ENCODE measurements at regions not wholly inside any gene's neighbourhood (a gene's known extent, or its start where the extent isn't known, plus 50 kb on each side); places are given as distances from the start of the nearest gene placed in this dataset.

DNA sequence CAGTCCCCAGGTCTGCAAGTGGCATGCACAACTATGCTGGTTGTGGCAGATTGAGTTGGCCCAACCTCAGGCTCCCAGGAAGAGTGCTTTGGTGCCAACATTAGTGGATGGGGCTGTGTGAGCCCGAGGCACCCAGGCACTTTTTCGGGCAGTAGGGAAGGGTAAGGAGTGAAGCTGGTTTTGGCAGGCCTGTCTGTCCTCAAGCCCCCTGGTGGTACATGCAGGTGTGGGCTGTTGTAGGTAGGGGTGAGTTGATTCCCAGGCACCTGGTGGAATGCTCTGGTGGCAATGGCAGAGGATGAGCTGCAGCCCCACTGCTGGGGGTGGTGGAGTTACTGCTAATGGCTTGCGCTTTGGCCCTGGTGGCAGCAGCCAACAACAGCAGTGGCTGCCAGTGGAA, 723.7 kb upstream of the SLITRK1 start:
- H3K79me2 ChIP-seq (ENCODE audit: insufficient read depth, low read depth, low read length): no peaks in the 10 kb centered on the region

DNA sequence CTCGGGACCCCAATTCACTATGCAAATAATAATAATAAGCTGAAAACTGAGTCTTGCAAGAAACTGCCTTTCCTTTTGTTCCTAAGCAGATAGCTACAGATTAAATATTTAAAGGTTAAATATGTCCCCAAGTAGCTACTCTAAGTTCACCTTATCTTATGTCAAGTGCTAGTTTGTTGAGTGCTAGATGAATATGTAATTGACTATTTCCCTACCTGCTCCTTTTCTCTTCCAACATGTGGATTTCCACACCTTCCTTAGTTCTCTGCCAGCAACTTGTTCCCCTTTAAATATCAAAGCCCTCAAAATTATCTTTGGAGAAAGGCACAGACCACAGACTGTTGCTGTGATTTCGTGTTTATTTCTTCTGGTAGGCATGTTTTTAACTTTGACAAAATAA, 709.2 kb upstream of the SLITRK1 start:
- ChIA-PET POLR2A (interaction anchor here (0.7 to 1.5 kb wide), 2 partner anchors 25 kb away, joined by 3 to 5 read pairs; no protein-coding TSS in a partner anchor), CTCF (ENCODE audit: unreplicated experiment) (no interaction called here)
- no peaks in the 10 kb centered on the region for H4K20me1 ChIP-seq (ENCODE audit: insufficient read depth, low read length)
- H3K4me1 ChIP-seq (ENCODE audit: insufficient read depth, low read length, poor library complexity, severe bottlenecking): no peaks in the 10 kb centered on the region
- TF ChIP-seq EZH2phosphoT487 (IDR thresholded peaks at IDR 0.05; ENCODE audit: borderline replicate concordance, low read depth, low read length): no peak
- TF ChIP-seq, protein P1, sequence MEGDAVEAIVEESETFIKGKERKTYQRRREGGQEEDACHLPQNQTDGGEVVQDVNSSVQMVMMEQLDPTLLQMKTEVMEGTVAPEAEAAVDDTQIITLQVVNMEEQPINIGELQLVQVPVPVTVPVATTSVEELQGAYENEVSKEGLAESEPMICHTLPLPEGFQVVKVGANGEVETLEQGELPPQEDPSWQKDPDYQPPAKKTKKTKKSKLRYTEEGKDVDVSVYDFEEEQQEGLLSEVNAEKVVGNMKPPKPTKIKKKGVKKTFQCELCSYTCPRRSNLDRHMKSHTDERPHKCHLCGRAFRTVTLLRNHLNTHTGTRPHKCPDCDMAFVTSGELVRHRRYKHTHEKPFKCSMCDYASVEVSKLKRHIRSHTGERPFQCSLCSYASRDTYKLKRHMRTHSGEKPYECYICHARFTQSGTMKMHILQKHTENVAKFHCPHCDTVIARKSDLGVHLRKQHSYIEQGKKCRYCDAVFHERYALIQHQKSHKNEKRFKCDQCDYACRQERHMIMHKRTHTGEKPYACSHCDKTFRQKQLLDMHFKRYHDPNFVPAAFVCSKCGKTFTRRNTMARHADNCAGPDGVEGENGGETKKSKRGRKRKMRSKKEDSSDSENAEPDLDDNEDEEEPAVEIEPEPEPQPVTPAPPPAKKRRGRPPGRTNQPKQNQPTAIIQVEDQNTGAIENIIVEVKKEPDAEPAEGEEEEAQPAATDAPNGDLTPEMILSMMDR (conservative IDR thresholded peaks at IDR 0.05; ENCODE audit: low read length): no peak
- no peaks in the 10 kb centered on the region for H3K36me3 ChIP-seq (ENCODE audit: insufficient read depth, low read length)
- no peak overlapping the region for H3K4me3 ChIP-seq (ENCODE audit: low read depth, low read length, poor library complexity, severe bottlenecking)
- no peak overlapping the region for H2AFZ ChIP-seq (ENCODE audit: low read length)
- intact Hi-C loops (cut with micrococcal nuclease; ENCODE audit: unreplicated experiment): no loop called here
- no peak overlapping the region for H3K27ac ChIP-seq (ENCODE audit: low read depth, low read length, poor library complexity, severe bottlenecking)
- BruUV-seq (replicated peaks): no TSS peak
- no peaks in the 10 kb centered on the region for H3K79me2 ChIP-seq (ENCODE audit: insufficient read depth, low read depth, low read length)
- no peak overlapping the region for H3K4me2 ChIP-seq (ENCODE audit: low read length)
- H3K9me2 ChIP-seq (ENCODE audit: insufficient read depth, low read length): no peaks in the 10 kb centered on the region
- H3K9me3 ChIP-seq (ENCODE audit: low read length): no peaks in the 10 kb centered on the region
- DNase-seq (ENCODE audit: low spot score): no peak

More for the DNA sequence above, 723.7 kb upstream of the SLITRK1 start:
- Histone ChIP-seq H3K36me3 (ENCODE audit: insufficient read depth, low read length) (no peaks in the 10 kb centered on the region), H3K4me1 (ENCODE audit: insufficient read depth, low read length, poor library complexity, severe bottlenecking) (no peaks in the 10 kb centered on the region), H3K4me2 (ENCODE audit: low read length) (no peak overlapping the region), H2AFZ (ENCODE audit: low read length) (no peak overlapping the region), H3K4me3 (ENCODE audit: low read depth, low read length, poor library complexity, severe bottlenecking) (no peak overlapping the region), H3K27ac (ENCODE audit: low read depth, low read length, poor library complexity, severe bottlenecking) (no peak overlapping the region), H4K20me1 (ENCODE audit: insufficient read depth, low read length) (no peaks in the 10 kb centered on the region), H3K9me3 (ENCODE audit: low read length) (no peaks in the 10 kb centered on the region), H3K9me2 (ENCODE audit: insufficient read depth, low read length) (no peaks in the 10 kb centered on the region)
- intact Hi-C loops (cut with micrococcal nuclease; ENCODE audit: unreplicated experiment): no loop called here
- TF ChIP-seq EZH2phosphoT487 (IDR thresholded peaks at IDR 0.05; ENCODE audit: borderline replicate concordance, low read depth, low read length): no peak
- TF ChIP-seq, protein P1 (conservative IDR thresholded peaks at IDR 0.05; ENCODE audit: low read length): no peak
- CTCF ChIA-PET (ENCODE audit: unreplicated experiment): interaction anchor here (0.7 kb wide), 1 partner anchor 10 kb away, joined by 3 read pairs; no protein-coding TSS in a partner anchor
- POLR2A ChIA-PET: interaction anchor here (0.6 kb wide), 1 partner anchor 82 kb away, joined by 3 read pairs; no protein-coding TSS in a partner anchor
- no TSS peak for BruUV-seq (replicated peaks)
- no peak for DNase-seq (ENCODE audit: low spot score)

DNA sequence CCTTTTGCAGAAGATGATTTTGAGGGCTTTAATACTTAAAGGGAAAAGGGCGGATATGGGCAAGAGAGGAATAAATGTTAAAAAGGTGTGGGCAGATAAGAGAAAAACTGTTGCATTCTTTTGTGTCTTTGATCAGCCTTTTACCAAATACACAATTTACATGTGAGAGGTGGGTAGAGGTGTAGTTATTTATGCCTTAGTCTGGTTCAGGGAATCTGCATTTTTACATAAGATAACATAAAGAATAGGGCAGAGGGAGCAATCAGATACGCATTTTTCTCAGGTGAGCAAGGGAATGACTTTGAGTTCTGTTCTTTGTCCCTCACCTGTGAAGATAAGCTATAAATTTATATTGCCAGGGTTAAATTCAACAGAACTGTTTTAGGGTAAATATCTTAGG, 708.4 kb upstream of the SLITRK1 start:
- Histone ChIP-seq H3K4me2 (ENCODE audit: low read length) (no peak overlapping the region), H2AFZ (ENCODE audit: low read length) (no peak overlapping the region), H3K79me2 (ENCODE audit: insufficient read depth, low read depth, low read length) (no peaks in the 10 kb centered on the region), H4K20me1 (ENCODE audit: insufficient read depth, low read length) (no peaks in the 10 kb centered on the region), H3K36me3 (ENCODE audit: insufficient read depth, low read length) (no peaks in the 10 kb centered on the region), H3K27ac (ENCODE audit: low read depth, low read length, poor library complexity, severe bottlenecking) (no peak overlapping the region), H3K9me2 (ENCODE audit: insufficient read depth, low read length) (no peaks in the 10 kb centered on the region), H3K9me3 (ENCODE audit: low read length) (no peaks in the 10 kb centered on the region), H3K4me1 (ENCODE audit: insufficient read depth, low read length, poor library complexity, severe bottlenecking) (no peaks in the 10 kb centered on the region), H3K4me3 (ENCODE audit: low read depth, low read length, poor library complexity, severe bottlenecking) (no peak overlapping the region)
- DNase-seq (ENCODE audit: low spot score): no peak
- intact Hi-C loops (cut with micrococcal nuclease; ENCODE audit: unreplicated experiment): no loop called here
- POLR2A ChIA-PET: interaction anchor here (1.5 kb wide), 1 partner anchor 26 kb away, joined by 5 read pairs; no protein-coding TSS in a partner anchor
- CTCF ChIA-PET (ENCODE audit: unreplicated experiment): no interaction called here
- TF ChIP-seq EZH2phosphoT487 (IDR thresholded peaks at IDR 0.05; ENCODE audit: borderline replicate concordance, low read depth, low read length): no peak
- TF ChIP-seq, protein P1 (conservative IDR thresholded peaks at IDR 0.05; ENCODE audit: low read length): no peak
- BruUV-seq (replicated peaks): no TSS peak
